HepG2 (cell line): ENCODE measurements at regions not wholly inside any gene's neighbourhood (a gene's known extent, or its start where the extent isn't known, plus 50 kb on each side); places are given as distances from the start of the nearest gene placed in this dataset.

ENCODE experiments used
- ATAC-seq: fragments of 200-7000 bp; cut with Tn5 transposase; 3 replicates; pipeline ENCODE4 v1.9.1; 2020; ENCODE audit warnings: mild to moderate bottlenecking, moderate library complexity
- BruUV-seq: library from RNA; stranded (reverse); fragments of 400-500 nt; replicated peaks from 2 replicates; lab custom pipeline; 2021; lab: Mats Ljungman, UMichigan
- CTCF ChIA-PET: fragments of 300-600 bp; formaldehyde crosslinking; extraction: SDS; loops from one replicate; lab custom pipeline; 2021; ENCODE audit warnings: low total read pairs, inconsistent platforms, low intra/inter-chr PET ratio; lab: Yijun Ruan, JAX
- POLR2A ChIA-PET: fragments of 350-600 bp; sonication (Branson Sonifier 250); formaldehyde crosslinking; loops from one replicate; lab custom pipeline; 2020; ENCODE audit warnings: antibody characterized with exemption, inconsistent platforms; lab: Yijun Ruan, JAX
- DNase-seq: peaks from one replicate; pipeline ENCODE4 v3.0.0-alpha.2; 2015; ENCODE audit warnings: low spot score
- FAIRE-seq: peaks from 3 replicates; lab custom pipeline; 2011; peaks lifted over from hg19 to GRCh38; lab: Jason Lieb, UNC
- H2AFZ ChIP-seq: one replicate; pipeline ENCODE4 v1.6.1; 2011; ENCODE audit warnings: low read length, inconsistent platforms
- H3K27ac ChIP-seq: fragments of 300-600 bp; 3 replicates; pipeline ENCODE4 v1.8.0; 2011; ENCODE audit warnings: mixed run types, mild to moderate bottlenecking, mixed read lengths, low read length, inconsistent platforms; ENCODE audit not compliant: insufficient read depth; ENCODE audit errors: extremely low read length
- H3K27me3 ChIP-seq, 2 experiments: fragments of 200-600 bp in 1 of 2; 2 replicates in 1 of 2; 3 replicates in 1 of 2; pipeline versions ENCODE4 v1.6.0 to v1.8.0; 2011; ENCODE audit warnings: low read length in 2 of 2, mild to moderate bottlenecking in 2 of 2, moderate library complexity in 2 of 2, inconsistent platforms in 1 of 2; ENCODE audit not compliant: insufficient read depth in 2 of 2, control insufficient read depth in 1 of 2
- H3K36me3 ChIP-seq, 2 experiments: fragments of 200-600 bp in 1 of 2; replicated peaks in 1 of 2; 2 replicates in 1 of 2; 3 replicates in 1 of 2; pipeline versions ENCODE4 v1.5.1 to v1.8.0; 2011; ENCODE audit warnings: low read length in 2 of 2, inconsistent platforms in 1 of 2; ENCODE audit not compliant: insufficient read depth in 2 of 2, control insufficient read depth in 1 of 2
- H3K4me1 ChIP-seq: 2 replicates; pipeline ENCODE4 v1.5.1; 2012; ENCODE audit warnings: low read length, inconsistent platforms; ENCODE audit not compliant: insufficient read depth
- H3K4me2 ChIP-seq: 2 replicates; pipeline ENCODE4 v1.6.0; 2011; ENCODE audit warnings: low read depth, low read length, inconsistent platforms
- H3K4me3 ChIP-seq, 3 experiments: fragments of 200-600 bp in 1 of 3; sonication (generic), shearing (Covaris generic) in 1 of 3; replicated peaks in 1 of 3; 2 replicates each; pipeline ENCODE4 v1.5.1; 2011 to 2016; ENCODE audit warnings: low read length in 3 of 3, inconsistent platforms in 2 of 3, low read depth in 2 of 3, mild to moderate bottlenecking in 2 of 3, control low read depth in 1 of 3, mixed read lengths in 1 of 3; ENCODE audit not compliant: insufficient read depth in 1 of 3
- H3K79me2 ChIP-seq: one replicate; pipeline ENCODE4 v1.6.1; 2011; ENCODE audit warnings: low read length, inconsistent platforms; ENCODE audit not compliant: insufficient read depth
- H3K9ac ChIP-seq: 2 replicates; pipeline ENCODE4 v1.6.0; 2011; ENCODE audit warnings: mild to moderate bottlenecking, low read depth, low read length, inconsistent platforms; ENCODE audit not compliant: insufficient read depth
- H3K9me3 ChIP-seq: 2 replicates; pipeline ENCODE4 v1.5.1; 2012; ENCODE audit warnings: mild to moderate bottlenecking, low read length
- H4K20me1 ChIP-seq: 2 replicates; pipeline ENCODE4 v1.6.0; 2011; ENCODE audit warnings: inconsistent platforms, mild to moderate bottlenecking, low read length, moderate library complexity; ENCODE audit not compliant: insufficient read depth
- RERE ChIP-seq: IDR thresholded peaks from 2 replicates; pipeline ENCODE4 v1.6.1; 2016; ENCODE audit warnings: low read depth, missing genetic modification reagents, missing compliant biosample characterization
- ZNF33A ChIP-seq: sonication (generic); formaldehyde crosslinking; IDR thresholded peaks from 2 replicates; pipeline ENCODE4 v1.5.1; 2020; ENCODE audit warnings: missing genetic modification reagents, mild to moderate bottlenecking, moderate library complexity, borderline replicate concordance
- WGBS: methylation state at CpG from one replicate; pipeline ENCODE4 v1.1.6; 2017; ENCODE audit warnings: low lambda C conversion rate; 5-methylcytosine and 5-hydroxymethylcytosine counted together
- in situ Hi-C: cut with HindIII; loops from 2 replicates; pipeline ENCODE4 v1.10.0; 2017; ENCODE audit warnings: low pct_unique_long_range_greater_than_20kb; ENCODE audit not compliant: extremely low pct_ligation_motif_present
- intact Hi-C: fragments of 100-400 bp; cut with micrococcal nuclease; formaldehyde crosslinking; loops from one replicate; pipeline ENCODE4 v1.10.0; 2022; ENCODE audit not compliant: unreplicated experiment

DNA sequence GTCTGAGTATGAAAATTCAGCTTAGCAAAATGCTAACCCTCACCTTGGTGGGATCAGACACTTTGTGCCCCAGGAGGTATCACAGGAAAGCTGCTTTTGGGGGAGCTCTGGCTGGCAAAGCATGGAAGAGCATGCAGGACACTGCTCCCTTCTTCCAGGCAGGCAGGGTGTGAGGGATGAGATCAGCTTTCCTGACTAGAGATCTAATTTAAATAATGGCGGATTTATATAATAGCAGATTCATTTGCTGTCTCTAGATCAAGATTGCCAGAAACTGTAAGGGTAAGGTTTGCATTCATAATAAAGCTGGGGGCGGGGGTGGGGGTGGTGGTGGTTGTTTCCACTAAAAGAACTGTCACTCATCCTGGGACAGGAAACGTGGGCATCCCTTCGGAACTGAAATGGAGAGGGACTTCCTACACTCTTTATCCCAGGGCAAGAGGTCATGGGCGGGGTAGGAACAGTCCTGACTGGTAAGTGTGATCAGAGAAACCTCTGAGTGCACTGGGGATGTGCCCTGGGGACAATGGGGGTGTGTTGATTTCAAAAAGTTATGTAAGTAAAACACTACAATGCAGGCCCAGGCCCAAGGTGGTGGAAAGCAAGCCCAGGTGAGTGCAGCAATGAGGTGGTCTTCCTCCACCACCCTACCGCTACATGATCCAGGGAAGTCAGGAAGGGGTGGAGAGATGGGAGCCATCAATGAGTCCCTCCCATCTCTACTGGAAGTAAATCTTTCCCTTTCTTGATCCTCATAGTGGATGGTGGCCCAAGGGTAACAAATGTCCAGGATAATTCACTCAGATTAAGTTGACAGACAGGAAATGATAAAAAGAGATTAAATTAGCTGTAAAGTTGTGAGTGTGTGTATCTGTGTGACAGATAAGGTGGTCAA lies 171.4 kb upstream of the SERPINE2 start:
- no peaks in the 10 kb centered on the region for H3K79me2 ChIP-seq
- no peak overlapping the region for H3K4me3 ChIP-seq
- no peaks in the 10 kb centered on the region for H3K4me1 ChIP-seq
- no peak overlapping the region for H3K27ac ChIP-seq
- TF ChIP-seq RERE (CRISPR knock-in tag) (no peak), ZNF33A (CRISPR knock-in tag) (no peak)
- TF ChIP-seq, all 625 proteins: peak for 0
- Histone ChIP-seq H3K4me2 (no peak overlapping the region), H4K20me1 (no peaks in the 10 kb centered on the region), H3K9me3 (no peaks in the 10 kb centered on the region), H3K27me3 (peaks cover 0 to 4% of the 10 kb centered on the region in 2 experiments; a peak in 1 of 5 replicates), H3K9ac (no peak overlapping the region), H2AFZ (no peak overlapping the region), H3K36me3 (no peaks in the 10 kb centered on the region)
- ChIA-PET CTCF (no interaction called here), POLR2A (no interaction called here)
- no peak for ATAC-seq
- in situ Hi-C loops (no loop called here), intact Hi-C loops (no loop called here)
- no peak for DNase-seq
- WGBS = 6% methylated on average over 6 of the region's 6 CpGs
- no peak for FAIRE-seq
- no TSS peak for BruUV-seq
